PC-3 (cell line): ENCODE measurements at regions not wholly inside any gene's neighbourhood (a gene's known extent, or its start where the extent isn't known, plus 50 kb on each side); places are given as distances from the start of the nearest gene placed in this dataset.

Experiments used
- ATAC-seq: fragments of 200-7000 bp; cut with Tn5 transposase; 2 replicates; pipeline ENCODE4 v1.9.1; 2020; ENCODE audit warnings: mild to moderate bottlenecking, moderate library complexity
- BruUV-seq: library from RNA; stranded (reverse); fragments of 400-500 nt; replicated peaks from 2 replicates; lab custom pipeline; 2021; lab: Mats Ljungman, UMichigan
- CTCF ChIA-PET: fragments of 300-600 bp; sonication (Branson Sonifier 250); formaldehyde crosslinking; loops from one replicate; lab custom pipeline; 2022; ENCODE audit warnings: antibody characterized with exemption; lab: Charles Lee
- POLR2A ChIA-PET: fragments of 300-600 bp; sonication (Branson Sonifier 250); formaldehyde crosslinking; loops from one replicate; lab custom pipeline; 2022; ENCODE audit warnings: antibody characterized with exemption; ENCODE audit not compliant: unreplicated experiment; lab: Charles Lee
- DNase-seq: peaks from one replicate; pipeline ENCODE4 v3.0.0-alpha.2; 2015
- H2AFZ ChIP-seq: fragments of 300-600 bp; sonication (generic); 2 replicates; pipeline ENCODE4 v1.6.0; 2016; ENCODE audit warnings: antibody characterized with exemption, low read length
- H3F3A ChIP-seq: fragments of 300-600 bp; sonication (generic); one replicate; pipeline ENCODE4 v1.6.0; 2017; ENCODE audit warnings: antibody characterized with exemption, low read length, control low read depth, mild to moderate bottlenecking; ENCODE audit not compliant: unreplicated experiment
- H3K27ac ChIP-seq: fragments of 300-600 bp; sonication (generic); 2 replicates; pipeline ENCODE4 v1.5.1; 2016; ENCODE audit warnings: mild to moderate bottlenecking, low read length
- H3K27me3 ChIP-seq: fragments of 300-600 bp; sonication (generic); 2 replicates; pipeline ENCODE4 v1.6.1; 2016; ENCODE audit warnings: low read length, mixed read lengths
- H3K36me3 ChIP-seq: fragments of 300-600 bp; sonication (generic); 2 replicates; pipeline ENCODE4 v1.6.1; 2016; ENCODE audit warnings: low read depth, mixed run types, low read length, mixed read lengths
- H3K4me1 ChIP-seq: fragments of 300-600 bp; sonication (generic); 2 replicates; pipeline ENCODE4 v1.5.1; 2016; ENCODE audit warnings: low read length; ENCODE audit not compliant: insufficient read depth
- H3K4me2 ChIP-seq: fragments of 300-600 bp; sonication (generic); 2 replicates; pipeline ENCODE4 v1.6.0; 2016; ENCODE audit warnings: low read length
- H3K4me3 ChIP-seq: fragments of 300-600 bp; sonication (generic); 2 replicates; pipeline ENCODE4 v1.5.1; 2016; ENCODE audit warnings: mild to moderate bottlenecking, low read length, mixed read lengths
- H3K79me2 ChIP-seq: fragments of 300-600 bp; sonication (generic); 2 replicates; pipeline ENCODE4 v1.6.1; 2017; ENCODE audit warnings: low read length, mixed read lengths
- H3K9ac ChIP-seq: fragments of 300-600 bp; sonication (generic); 2 replicates; pipeline ENCODE4 v1.6.0; 2016; ENCODE audit warnings: mild to moderate bottlenecking, low read length
- H3K9me2 ChIP-seq: fragments of 300-600 bp; sonication (generic); replicated peaks from 2 replicates; pipeline ENCODE4 v1.6.1; 2016; ENCODE audit warnings: mixed run types, low read length, mixed read lengths
- H3K9me3 ChIP-seq: fragments of 300-600 bp; sonication (generic); 2 replicates; pipeline ENCODE4 v1.6.1; 2016; ENCODE audit warnings: low read length, mixed read lengths
- H4K20me1 ChIP-seq: fragments of 300-600 bp; sonication (generic); 2 replicates; pipeline ENCODE4 v1.6.1; 2016; ENCODE audit warnings: low read length, mixed read lengths
- CTCF ChIP-seq: fragments of 300-600 bp; sonication (generic); conservative IDR thresholded peaks from 2 replicates; pipeline ENCODE4 v1.5.1; 2017; ENCODE audit warnings: antibody characterized with exemption, low read depth, mild to moderate bottlenecking, low read length
- EZH2 ChIP-seq: fragments of 300-600 bp; sonication (generic); IDR thresholded peaks from one replicate; pipeline ENCODE4 v1.6.1; 2017; ENCODE audit warnings: antibody characterized with exemption, mild to moderate bottlenecking, low read length; ENCODE audit not compliant: unreplicated experiment
- EZH2phosphoT487 ChIP-seq: fragments of 300-600 bp; sonication (generic); IDR thresholded peaks from 2 replicates; pipeline ENCODE4 v1.6.1; 2018; ENCODE audit warnings: mild to moderate bottlenecking, antibody characterized with exemption, low read length, borderline replicate concordance
- intact Hi-C: fragments of 100-400 bp; cut with micrococcal nuclease; formaldehyde crosslinking; loops from 2 replicates; pipeline ENCODE4 v1.9.0; 2023

- no peaks in the 10 kb centered on the region for H3K27me3 ChIP-seq
- no peak for ATAC-seq
Observed at GRCh38 chr6:170062209-170062914, 228.5 kb downstream of the DLL1 start.

GRCh38 chr6:170058878-170059485, 231.9 kb downstream of the DLL1 start:
- Histone ChIP-seq H3K4me3 (no peak overlapping the region), H3K9me2 (no peaks in the 10 kb centered on the region), H3K9me3 (no peaks in the 10 kb centered on the region), H3K4me2 (no peak overlapping the region), H3K27ac (no peak overlapping the region), H3K9ac (no peak overlapping the region), H3K4me1 (no peaks in the 10 kb centered on the region), H3K79me2 (no peaks in the 10 kb centered on the region), H3K27me3 (no peaks in the 10 kb centered on the region), H2AFZ (no peak overlapping the region), H3K36me3 (no peaks in the 10 kb centered on the region), H4K20me1 (no peaks in the 10 kb centered on the region), H3F3A (no peaks in the 10 kb centered on the region)
- ChIA-PET CTCF (no interaction called here), POLR2A (no interaction called here)
- TF ChIP-seq EZH2phosphoT487 (no peak), CTCF (no peak), EZH2 (no peak)
- DNase-seq: no peak
- ATAC-seq: no peak
- BruUV-seq: no TSS peak
- intact Hi-C loops: no loop called here

More at GRCh38 chr6:170062209-170062914, 228.5 kb downstream of the DLL1 start:
- Histone ChIP-seq H3K9me3 (no peaks in the 10 kb centered on the region), H2AFZ (no peak overlapping the region), H3K9ac (no peak overlapping the region), H4K20me1 (no peaks in the 10 kb centered on the region), H3K79me2 (no peaks in the 10 kb centered on the region), H3K4me1 (no peaks in the 10 kb centered on the region), H3K27ac (no peak overlapping the region), H3F3A (no peaks in the 10 kb centered on the region), H3K4me3 (no peak overlapping the region), H3K4me2 (no peak overlapping the region), H3K36me3 (no peaks in the 10 kb centered on the region), H3K9me2 (no peaks in the 10 kb centered on the region)
- no TSS peak for BruUV-seq
- ChIA-PET CTCF (no interaction called here), POLR2A (no interaction called here)
- intact Hi-C loops: no loop called here
- no peak for TF ChIP-seq EZH2
- TF ChIP-seq EZH2phosphoT487: no peak
- TF ChIP-seq CTCF: no peak
- DNase-seq: no peak
